Uterus (tissue), 2 donors: ENCODE measurements at regions not wholly inside any gene's neighbourhood (a gene's known extent, or its start where the extent isn't known, plus 50 kb on each side); places are given as distances from the start of the nearest gene placed in this dataset.

Source experiments
- CTCF ChIP-seq, 4 experiments: fragments of 200-600 bp in 2 of 4; fragments of 450-650 bp in 2 of 4; sonication (generic) in 2 of 4; IDR thresholded peaks; one replicate each; pipeline ENCODE4 v1.5.1; 2016 to 2019; ENCODE audit warnings: antibody characterized with exemption in 4 of 4, mild to moderate bottlenecking in 2 of 4, moderate library complexity in 1 of 4
- POLR2A ChIP-seq, 2 donors: fragments of 450-650 bp; IDR thresholded peaks; one replicate each; pipeline ENCODE4 v1.6.1; 2016; ENCODE audit warnings: antibody characterized with exemption in 2 of 2, mild to moderate bottlenecking in 1 of 2, moderate library complexity in 1 of 2

DNA sequence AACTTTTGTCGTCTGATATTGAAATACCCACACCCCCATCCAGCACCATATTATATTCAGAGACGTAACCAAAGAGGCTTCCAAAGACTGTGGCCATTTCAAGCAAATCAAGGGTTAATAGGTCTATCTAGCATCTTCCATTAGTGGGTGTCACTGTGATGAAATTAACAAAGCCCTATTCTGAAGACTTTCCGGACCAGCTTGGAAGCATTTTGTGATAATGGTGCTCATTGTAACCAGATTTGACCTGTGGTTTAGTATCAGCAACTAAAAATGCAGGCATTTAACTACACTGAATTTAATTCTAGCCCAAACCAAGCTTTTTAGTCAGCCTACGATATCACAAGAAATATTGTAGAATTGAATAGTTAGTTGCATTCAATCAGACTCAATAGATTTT is 309.7 kb upstream of the TENM3 start:
- TF ChIP-seq POLR2A (IDR thresholded peaks at IDR 0.05) (no peak), CTCF (IDR thresholded peaks at IDR 0.05) (no peak)
